ENCODE measurements at regions not wholly inside any gene's neighbourhood (a gene's known extent, or its start where the extent isn't known, plus 50 kb on each side); places are given as distances from the start of the nearest gene placed in this dataset.

DNA sequence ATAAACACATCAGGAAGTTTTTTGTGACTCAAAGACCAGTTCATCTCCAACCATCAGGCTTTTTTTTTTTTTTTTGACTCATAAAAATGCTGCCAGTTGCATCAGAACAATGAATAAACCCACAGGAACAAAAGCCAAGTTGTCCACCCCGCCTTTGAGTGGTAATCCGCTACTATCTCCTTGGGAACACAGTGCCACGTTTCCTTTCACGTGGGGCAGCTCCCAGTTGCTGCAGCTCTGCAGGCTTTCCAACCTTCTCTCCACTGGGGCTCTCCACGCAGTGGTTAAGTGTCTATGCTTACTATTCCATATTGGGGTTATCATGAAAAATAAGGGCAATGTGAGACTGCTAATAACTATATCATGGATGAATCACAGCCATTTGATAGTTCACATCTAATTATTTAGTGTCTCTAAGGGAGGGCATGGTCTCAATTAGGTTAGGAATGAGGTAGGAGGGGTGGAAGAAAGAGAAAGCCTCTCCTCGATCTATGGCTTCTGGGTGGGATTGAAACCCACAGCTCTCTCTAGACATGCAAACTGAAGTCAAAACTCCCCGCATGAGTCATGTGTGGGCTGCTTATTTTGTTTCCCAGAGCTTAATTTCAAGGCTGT is 55.8 kb upstream of the ACTBL2 start:
- peaks cover 1% of the 10 kb centered on the region for H3K4me1 Mint-ChIP-seq (ENCODE audit: low read depth, unreplicated experiment)
- DNase-seq: no peak
- no peaks in the 10 kb centered on the region for H3K9me3 Mint-ChIP-seq (ENCODE audit: low read depth, unreplicated experiment)
- no peaks in the 10 kb centered on the region for H3K27me3 Mint-ChIP-seq (ENCODE audit: unreplicated experiment)
- TF ChIP-seq, protein P1, sequence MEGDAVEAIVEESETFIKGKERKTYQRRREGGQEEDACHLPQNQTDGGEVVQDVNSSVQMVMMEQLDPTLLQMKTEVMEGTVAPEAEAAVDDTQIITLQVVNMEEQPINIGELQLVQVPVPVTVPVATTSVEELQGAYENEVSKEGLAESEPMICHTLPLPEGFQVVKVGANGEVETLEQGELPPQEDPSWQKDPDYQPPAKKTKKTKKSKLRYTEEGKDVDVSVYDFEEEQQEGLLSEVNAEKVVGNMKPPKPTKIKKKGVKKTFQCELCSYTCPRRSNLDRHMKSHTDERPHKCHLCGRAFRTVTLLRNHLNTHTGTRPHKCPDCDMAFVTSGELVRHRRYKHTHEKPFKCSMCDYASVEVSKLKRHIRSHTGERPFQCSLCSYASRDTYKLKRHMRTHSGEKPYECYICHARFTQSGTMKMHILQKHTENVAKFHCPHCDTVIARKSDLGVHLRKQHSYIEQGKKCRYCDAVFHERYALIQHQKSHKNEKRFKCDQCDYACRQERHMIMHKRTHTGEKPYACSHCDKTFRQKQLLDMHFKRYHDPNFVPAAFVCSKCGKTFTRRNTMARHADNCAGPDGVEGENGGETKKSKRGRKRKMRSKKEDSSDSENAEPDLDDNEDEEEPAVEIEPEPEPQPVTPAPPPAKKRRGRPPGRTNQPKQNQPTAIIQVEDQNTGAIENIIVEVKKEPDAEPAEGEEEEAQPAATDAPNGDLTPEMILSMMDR (IDR thresholded peaks at IDR 0.05; ENCODE audit: unreplicated experiment): no peak
- CTCF ChIA-PET: no interaction called here
- intact Hi-C loops (cut with micrococcal nuclease; ENCODE audit: unreplicated experiment): no loop called here
- BruUV-seq (replicated peaks): no TSS peak
- no peaks in the 10 kb centered on the region for H3K36me3 Mint-ChIP-seq (ENCODE audit: insufficient read depth, unreplicated experiment)
- no peak overlapping the region for H3K4me3 Mint-ChIP-seq (ENCODE audit: low read depth, unreplicated experiment)
- no peak overlapping the region for H3K27ac Mint-ChIP-seq (ENCODE audit: unreplicated experiment)

DNA sequence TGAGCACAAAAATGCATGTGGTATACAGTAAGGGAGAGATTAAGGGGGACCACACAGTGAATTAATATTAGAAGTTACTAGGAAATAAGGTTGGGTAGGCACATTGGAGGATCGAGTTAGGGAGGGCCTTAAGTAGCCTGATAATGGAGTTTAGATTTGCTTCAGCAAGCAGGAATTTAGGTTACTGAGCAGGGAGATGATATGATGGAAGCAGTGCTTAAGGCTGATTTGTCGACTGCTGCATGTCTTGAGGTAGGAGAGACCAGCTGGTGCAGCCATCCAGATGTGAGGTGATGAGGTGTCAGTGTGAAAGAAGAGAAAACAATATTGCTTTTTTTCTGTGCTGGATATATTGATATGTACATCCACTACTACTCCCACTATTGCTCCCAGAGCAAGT is 55.2 kb upstream of the ACTBL2 start:
- peaks cover 8% of the 10 kb centered on the region for H3K4me1 Mint-ChIP-seq (ENCODE audit: low read depth, unreplicated experiment)

DNA sequence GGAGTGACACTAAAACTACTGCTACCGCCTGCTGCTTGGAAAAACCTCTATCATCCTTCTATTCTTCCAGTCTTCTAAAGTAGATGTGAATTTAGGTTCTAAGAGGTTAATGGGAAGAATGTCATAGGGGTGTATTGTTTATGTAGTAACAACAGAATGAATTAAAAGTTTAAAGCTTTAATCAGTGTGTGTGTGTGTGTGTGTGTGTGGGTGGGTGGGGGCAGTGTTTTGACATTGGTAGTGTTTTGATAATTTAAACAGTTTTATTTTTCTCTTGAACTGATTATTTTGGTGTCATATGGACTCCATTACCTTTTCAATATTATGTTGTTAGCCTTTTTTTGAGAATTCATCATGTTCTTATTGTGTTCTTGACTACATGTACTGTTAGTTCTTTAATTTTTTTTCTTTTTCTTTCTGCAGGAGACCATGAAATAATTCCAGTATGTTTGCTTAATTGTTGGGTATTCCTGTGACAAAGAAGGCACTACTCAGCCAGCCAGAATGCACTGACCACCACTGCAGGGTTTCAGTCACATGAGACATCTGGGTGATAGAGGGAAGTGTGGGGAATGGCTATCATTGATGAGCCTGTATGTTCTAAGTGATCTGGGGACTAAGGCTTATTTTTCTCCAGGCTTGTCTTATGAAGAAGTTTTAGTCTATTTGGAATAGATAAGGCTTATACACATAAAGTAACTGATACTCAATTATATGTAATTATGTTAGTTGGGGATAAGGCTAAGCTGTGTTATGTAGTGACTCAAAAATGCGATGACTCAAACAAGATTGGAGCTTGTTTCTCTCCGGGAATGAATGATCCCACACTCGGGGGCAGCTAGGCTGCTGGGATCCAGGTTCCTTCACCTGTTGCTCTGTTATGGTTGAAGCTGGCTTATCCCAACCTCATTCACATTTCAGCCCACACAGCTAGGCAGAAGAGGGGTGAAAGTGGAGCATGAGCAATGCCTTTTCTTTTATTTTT is 50.2 kb upstream of the ACTBL2 start:
- Mint-ChIP-seq H3K27me3 (ENCODE audit: unreplicated experiment) (no peaks in the 10 kb centered on the region), H3K4me1 (ENCODE audit: low read depth, unreplicated experiment) (peaks cover 8% of the 10 kb centered on the region), H3K4me3 (ENCODE audit: low read depth, unreplicated experiment) (no peak overlapping the region), H3K9me3 (ENCODE audit: low read depth, unreplicated experiment) (no peaks in the 10 kb centered on the region), H3K36me3 (ENCODE audit: insufficient read depth, unreplicated experiment) (peaks cover 4% of the 10 kb centered on the region), H3K27ac (ENCODE audit: unreplicated experiment) (no peak overlapping the region)
- CTCF ChIA-PET: interaction anchor here (0.5 kb wide), 1 partner anchor 246 kb away, joined by 4 read pairs; no protein-coding TSS in a partner anchor
- no peak for DNase-seq
- intact Hi-C loops (cut with micrococcal nuclease; ENCODE audit: unreplicated experiment): no loop called here
- no TSS peak for BruUV-seq (replicated peaks)
- TF ChIP-seq, protein P1 (IDR thresholded peaks at IDR 0.05; ENCODE audit: unreplicated experiment): no peak

More for the DNA sequence above, 55.2 kb upstream of the ACTBL2 start:
- intact Hi-C loops (cut with micrococcal nuclease; ENCODE audit: unreplicated experiment): no loop called here
- H3K27ac Mint-ChIP-seq (ENCODE audit: unreplicated experiment): no peak overlapping the region
- no peaks in the 10 kb centered on the region for H3K9me3 Mint-ChIP-seq (ENCODE audit: low read depth, unreplicated experiment)
- H3K4me3 Mint-ChIP-seq (ENCODE audit: low read depth, unreplicated experiment): no peak overlapping the region
- H3K27me3 Mint-ChIP-seq (ENCODE audit: unreplicated experiment): no peaks in the 10 kb centered on the region
- DNase-seq: no peak
- CTCF ChIA-PET: no interaction called here
- no peaks in the 10 kb centered on the region for H3K36me3 Mint-ChIP-seq (ENCODE audit: insufficient read depth, unreplicated experiment)
- TF ChIP-seq, protein P1 (IDR thresholded peaks at IDR 0.05; ENCODE audit: unreplicated experiment): no peak
- BruUV-seq (replicated peaks): no TSS peak
